ENCODE measurements at regions not wholly inside any gene's neighbourhood (a gene's known extent, or its start where the extent isn't known, plus 50 kb on each side); places are given as distances from the start of the nearest gene placed in this dataset.

DNA sequence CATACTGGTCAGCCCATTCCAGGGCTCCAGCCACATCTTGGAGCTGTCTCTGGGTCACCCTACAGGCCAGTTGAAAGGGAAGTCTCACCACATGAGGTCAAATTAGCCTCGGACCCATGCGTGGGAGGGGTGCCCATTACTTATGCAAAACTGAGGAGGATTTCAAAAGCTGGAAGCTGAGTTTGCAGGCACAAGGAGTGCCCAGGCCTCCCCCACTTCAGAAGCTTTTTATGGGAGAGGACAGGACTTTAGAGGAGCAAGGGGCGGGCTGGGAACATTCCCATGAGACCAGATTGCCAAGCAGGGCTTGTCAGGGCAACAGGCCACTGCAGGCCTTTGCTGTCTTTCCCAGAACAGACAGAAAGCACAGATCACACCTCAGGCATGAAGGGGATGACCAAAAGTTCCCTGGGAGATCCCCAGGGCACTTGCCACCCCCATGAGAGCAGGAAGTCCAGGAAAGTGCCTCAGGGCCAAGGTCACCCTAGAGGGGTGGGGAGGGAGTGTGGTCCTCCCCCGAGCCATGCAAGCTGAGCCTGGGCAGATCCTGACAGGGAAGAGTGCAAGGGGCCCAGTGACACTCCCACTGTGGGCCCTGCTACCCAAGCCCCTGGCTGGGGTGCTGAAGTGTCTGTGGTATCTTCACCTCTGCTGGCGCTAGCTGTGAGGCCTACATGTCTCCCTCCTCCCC, 267.7 kb downstream of the BCL11A start:
- Mint-ChIP-seq H3K36me3 (no peaks in the 10 kb centered on the region), H3K9me3 (no peaks in the 10 kb centered on the region), H3K27ac (no peak overlapping the region)
- no peak for ATAC-seq
- DNase-seq (ENCODE audit: low spot score in 2 of 2), result no peak

DNA sequence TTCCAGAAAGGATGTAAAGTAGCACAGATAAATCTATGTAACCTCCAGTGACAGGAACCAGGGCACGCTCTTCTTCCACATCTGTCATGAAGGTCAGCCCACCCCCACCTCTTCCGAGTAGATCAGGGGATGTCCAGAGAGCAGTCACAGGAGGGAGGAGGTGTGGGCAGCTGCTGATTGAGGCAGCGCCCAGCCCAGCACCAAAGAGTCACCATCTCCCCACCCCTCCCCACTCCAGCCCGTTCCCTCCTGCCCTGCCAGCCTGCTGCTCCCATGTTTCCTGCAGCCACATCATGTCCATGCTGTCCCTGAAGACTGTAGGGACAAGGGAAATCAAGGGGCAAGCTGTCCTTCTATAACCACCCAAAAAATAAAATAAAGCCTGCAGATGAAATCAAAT, 269.8 kb downstream of the BCL11A start:
- Mint-ChIP-seq H3K36me3 (no peaks in the 10 kb centered on the region), H3K9me3 (no peaks in the 10 kb centered on the region), H3K27ac (no peak overlapping the region)
- no peak for DNase-seq (ENCODE audit: low spot score in 2 of 2)
- no peak for ATAC-seq

DNA sequence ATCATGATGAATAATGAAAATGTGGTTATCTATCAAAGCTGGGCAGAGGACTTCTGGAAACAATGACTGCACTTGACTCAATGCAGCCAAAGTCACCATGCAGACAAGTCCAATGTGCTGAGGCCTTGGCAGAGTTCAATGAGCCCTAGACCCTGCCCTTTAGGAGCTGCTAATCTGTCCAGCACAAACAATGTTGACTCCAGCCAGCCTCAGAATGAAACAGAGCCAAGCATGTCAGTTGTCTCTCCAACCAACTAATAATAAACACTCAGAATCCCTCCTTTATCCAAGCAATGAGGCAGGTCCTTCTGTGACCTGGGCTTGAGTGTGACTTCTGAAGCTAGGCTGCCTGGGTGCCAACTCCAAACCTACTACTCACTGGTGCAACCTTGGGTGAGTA, 270.6 kb downstream of the BCL11A start:
- H3K36me3 Mint-ChIP-seq, result no peaks in the 10 kb centered on the region
- DNase-seq (ENCODE audit: low spot score in 2 of 2) (no peak), ATAC-seq (peak in 1 of 2 donors; percentile 5)
- H3K9me3 Mint-ChIP-seq, result no peaks in the 10 kb centered on the region
- H3K27ac Mint-ChIP-seq, result no peak overlapping the region

DNA sequence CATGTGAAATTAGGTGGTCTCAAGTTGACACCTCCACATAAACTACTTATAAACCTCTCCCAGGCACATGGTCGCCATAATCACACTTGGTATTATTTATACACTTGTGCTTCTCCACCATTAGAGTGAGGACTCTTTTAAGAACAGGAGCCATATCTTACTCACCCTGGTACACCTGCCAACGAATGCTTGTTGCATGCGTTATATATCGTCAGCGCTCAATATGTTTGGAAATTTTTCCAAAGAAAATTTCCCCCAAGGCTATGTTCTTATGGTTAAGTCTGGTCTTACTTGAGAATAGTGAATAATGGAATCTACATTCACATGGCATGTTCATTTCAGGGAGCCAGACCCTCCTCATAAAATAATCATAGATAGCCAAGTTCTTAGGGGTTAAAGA, 271.7 kb downstream of the BCL11A start:
- no peak for ATAC-seq
- Mint-ChIP-seq H3K9me3 (no peaks in the 10 kb centered on the region), H3K36me3 (no peaks in the 10 kb centered on the region), H3K27ac (no peak overlapping the region)
- DNase-seq (ENCODE audit: low spot score in 2 of 2), result no peak

DNA sequence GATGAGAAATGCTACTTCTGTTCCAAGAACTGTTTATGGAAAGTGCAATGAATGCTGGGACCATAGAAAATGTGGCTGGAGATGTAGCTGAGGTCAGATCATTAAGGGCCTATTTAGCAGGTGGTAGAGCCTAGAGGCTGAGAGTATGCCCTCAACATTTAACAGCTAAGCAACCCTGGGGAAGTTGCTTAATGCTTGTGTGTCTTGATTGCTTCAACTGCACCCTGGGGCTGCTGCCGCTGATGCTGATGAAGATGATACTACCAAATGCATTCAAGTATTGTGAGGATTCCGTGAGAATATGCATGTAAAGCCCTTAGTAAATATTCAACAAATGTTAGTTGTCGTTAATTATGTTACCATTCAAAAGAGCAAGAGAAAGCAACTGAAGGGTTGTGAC, 273.2 kb downstream of the BCL11A start:
- Mint-ChIP-seq H3K9me3 (peaks cover 0 to 6% of the 10 kb centered on the region in 2 donors), H3K27ac (no peak overlapping the region), H3K36me3 (peaks cover 0 to 4% of the 10 kb centered on the region in 2 donors)
- DNase-seq (ENCODE audit: low spot score in 2 of 2) (no peak), ATAC-seq (no peak)

DNA sequence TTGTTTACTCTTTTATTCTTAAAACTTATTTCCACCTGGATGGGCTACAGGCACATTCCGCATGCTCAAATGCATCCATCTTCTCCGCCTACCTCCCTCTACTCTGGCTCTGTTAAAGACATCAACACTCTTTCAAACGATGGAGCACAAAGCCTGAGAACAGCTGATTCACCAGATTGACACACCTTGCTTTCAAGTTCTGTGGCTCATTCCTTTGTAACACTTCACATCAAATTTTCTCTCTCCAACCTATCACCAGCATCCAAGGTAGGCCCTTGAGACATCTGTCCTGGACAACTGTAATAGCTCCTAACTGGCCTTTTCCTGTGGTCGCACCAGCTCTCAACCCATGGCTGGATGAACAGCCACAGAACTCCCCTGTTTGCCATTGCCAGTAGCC, 274.5 kb downstream of the BCL11A start:
- no peak for DNase-seq (ENCODE audit: low spot score in 2 of 2)
- Mint-ChIP-seq H3K36me3 (peaks cover 0 to 4% of the 10 kb centered on the region in 2 donors), H3K9me3 (peaks cover 0 to 9% of the 10 kb centered on the region in 2 donors), H3K27ac (no peak overlapping the region)
- ATAC-seq, result no peak

DNA sequence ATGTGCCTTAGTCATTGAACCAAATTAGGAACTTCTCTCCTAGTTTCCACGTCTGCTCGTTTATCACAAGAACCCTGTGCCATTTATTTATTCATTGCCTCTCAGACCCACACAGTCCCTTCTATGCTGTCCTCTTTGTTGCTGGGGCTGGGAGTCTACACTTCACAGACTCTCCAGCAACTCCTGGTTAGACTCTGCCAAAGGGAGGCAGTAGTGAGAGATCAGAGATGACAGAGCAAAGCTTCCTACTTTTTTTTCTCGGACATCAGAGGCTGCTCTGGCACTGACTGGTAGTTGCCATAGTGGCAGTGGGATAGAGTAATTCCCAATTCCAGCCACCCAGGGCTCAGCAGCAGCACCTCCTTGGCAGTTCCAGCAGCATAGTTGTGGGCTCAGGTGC, 277.5 kb downstream of the BCL11A start:
- H3K36me3 Mint-ChIP-seq, result peaks cover 0 to 4% of the 10 kb centered on the region in 2 donors
- no peak for DNase-seq (ENCODE audit: low spot score in 2 of 2)
- H3K9me3 Mint-ChIP-seq, result peaks cover 0 to 9% of the 10 kb centered on the region in 2 donors
- ATAC-seq, result no peak
- no peak overlapping the region for H3K27ac Mint-ChIP-seq

DNA sequence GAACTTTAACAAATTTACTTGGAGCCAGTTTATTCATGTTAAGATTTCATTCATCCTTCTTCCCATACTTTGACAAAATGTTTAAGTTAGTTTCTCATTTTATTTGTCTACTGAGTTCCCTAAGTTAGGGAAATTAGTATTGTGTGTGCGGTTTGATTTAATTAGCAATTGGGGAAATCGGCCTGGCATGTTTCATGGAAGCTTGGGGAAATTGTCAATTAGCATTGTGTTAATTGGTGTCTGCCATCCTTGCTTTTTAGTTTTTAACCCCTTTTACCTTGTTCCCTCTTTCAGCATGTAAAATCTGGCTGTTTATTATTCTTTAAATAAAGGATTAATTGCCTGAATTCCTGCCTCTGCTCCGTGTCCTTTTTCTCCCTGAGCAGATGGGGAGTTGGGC, 279.6 kb downstream of the BCL11A start:
- ATAC-seq, result no peak
- peaks cover 0 to 4% of the 10 kb centered on the region in 2 donors for H3K36me3 Mint-ChIP-seq
- H3K27ac Mint-ChIP-seq, result no peak overlapping the region
- peaks cover 0 to 9% of the 10 kb centered on the region in 2 donors for H3K9me3 Mint-ChIP-seq
- no peak for DNase-seq (ENCODE audit: low spot score in 2 of 2)

DNA sequence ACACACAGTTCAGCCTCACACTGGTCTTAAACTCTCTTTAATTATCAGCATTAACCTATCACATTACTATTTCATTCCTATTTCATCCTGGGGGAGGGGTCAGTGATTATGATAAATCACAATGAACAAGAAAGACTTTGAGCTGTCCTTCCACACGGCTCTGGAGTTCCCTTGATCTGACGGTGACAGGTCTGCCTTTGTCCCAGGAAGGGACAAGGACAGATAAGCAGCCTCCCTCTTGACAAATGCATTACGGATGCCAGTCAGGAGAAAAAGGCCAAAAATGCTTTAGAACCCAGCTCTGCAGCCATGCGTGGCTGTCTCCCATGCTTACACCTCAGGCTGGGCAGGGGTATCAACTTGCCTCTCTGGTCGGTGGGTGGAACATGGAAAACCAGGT, 281.7 kb downstream of the BCL11A start:
- Mint-ChIP-seq H3K27ac (no peak overlapping the region), H3K36me3 (peaks cover 0 to 4% of the 10 kb centered on the region in 2 donors), H3K9me3 (peaks cover 0 to 9% of the 10 kb centered on the region in 2 donors)
- ATAC-seq, result no peak
- no peak for DNase-seq (ENCODE audit: low spot score in 2 of 2)

DNA sequence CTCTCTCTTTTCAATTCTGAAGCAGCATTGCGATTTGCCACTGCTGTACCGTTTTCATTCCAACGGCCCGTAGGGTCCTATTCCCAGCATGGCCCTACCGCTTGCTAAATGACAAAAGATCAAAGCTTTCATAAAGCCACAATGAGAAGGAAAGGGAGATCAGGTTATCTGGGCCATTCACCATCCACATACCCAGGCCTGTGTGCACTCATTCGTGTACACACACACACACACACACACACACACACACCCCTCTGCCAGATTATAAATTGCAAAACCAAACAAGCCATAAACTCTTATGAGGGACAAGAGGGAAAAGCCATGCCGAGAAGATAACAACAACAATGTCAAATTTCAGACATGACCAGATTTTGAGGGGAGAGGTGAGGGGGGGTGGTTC, 282.3 kb downstream of the BCL11A start:
- Mint-ChIP-seq H3K9me3 (peaks cover 0 to 8% of the 10 kb centered on the region in 2 donors), H3K36me3 (no peaks in the 10 kb centered on the region), H3K27ac (no peak overlapping the region)
- DNase-seq (ENCODE audit: low spot score in 2 of 2), result no peak
- no peak for ATAC-seq

DNA sequence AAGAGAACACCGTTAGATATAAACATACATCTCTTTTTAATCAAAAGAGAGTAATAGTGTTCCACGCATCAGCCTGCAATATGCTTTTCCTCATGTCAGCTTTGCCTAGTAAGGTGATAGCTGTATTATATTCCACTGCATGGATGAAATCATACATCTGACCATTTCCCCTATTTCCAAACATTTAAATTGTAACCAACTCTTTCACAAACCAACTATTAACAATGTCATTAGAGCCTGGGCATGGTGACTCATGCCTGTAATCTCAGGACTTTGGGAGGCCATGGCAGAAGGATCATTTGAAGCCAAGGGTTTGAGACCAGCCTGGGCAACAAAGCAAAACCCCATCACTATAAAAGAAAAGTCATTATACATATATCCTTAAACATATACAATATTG, 284.8 kb downstream of the BCL11A start:
- DNase-seq (ENCODE audit: low spot score in 2 of 2) (no peak), ATAC-seq (no peak)
- H3K27ac Mint-ChIP-seq, result no peak overlapping the region
- H3K36me3 Mint-ChIP-seq, result no peaks in the 10 kb centered on the region
- H3K9me3 Mint-ChIP-seq, result peaks cover 4 to 12% of the 10 kb centered on the region in 2 donors

DNA sequence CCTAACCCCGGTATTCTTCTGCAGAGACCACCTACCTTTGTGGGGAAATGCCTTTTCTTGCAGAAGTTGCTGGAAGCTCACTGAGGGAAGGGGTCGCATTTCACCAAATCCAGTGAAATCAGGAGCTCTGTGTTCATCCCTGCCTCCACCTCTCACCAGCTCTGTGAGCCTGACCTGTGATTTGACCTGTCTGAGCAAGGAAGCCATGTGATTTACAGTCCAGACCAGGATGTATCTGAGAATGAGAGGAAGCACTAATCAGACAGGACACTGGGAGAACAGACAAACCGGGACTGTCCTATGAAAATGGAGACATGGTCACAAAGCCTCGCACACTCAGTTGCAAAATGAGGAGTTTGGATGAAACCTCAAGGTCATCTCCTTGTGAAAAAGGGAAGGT, 285.4 kb downstream of the BCL11A start:
- Mint-ChIP-seq H3K9me3 (peaks cover 4 to 12% of the 10 kb centered on the region in 2 donors), H3K36me3 (no peaks in the 10 kb centered on the region), H3K27ac (no peak overlapping the region)
- DNase-seq (ENCODE audit: low spot score in 2 of 2), result no peak
- ATAC-seq, result no peak

DNA sequence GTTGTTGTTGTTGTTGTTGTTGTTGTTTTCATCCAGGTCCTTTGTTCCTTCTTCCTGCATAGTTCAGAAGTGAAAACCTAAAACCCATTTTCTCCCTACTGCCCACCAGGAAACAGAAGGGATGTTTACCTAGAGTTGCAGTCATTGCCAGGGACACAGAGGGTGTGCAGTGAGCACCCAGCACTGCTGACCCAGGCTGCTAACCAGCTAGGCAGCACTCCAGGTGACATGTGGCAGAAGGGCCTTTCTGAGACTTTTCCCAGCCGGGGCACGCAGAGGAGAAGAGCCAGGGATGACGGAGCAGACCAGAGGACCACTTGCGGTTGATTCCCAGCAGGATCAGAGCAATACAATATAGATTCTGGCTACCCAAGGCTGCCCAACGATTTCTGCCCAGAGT, 286.3 kb downstream of the BCL11A start:
- ATAC-seq (no peak), DNase-seq (ENCODE audit: low spot score in 2 of 2) (no peak)
- H3K36me3 Mint-ChIP-seq, result no peaks in the 10 kb centered on the region
- H3K9me3 Mint-ChIP-seq, result peaks cover 4 to 12% of the 10 kb centered on the region in 2 donors
- H3K27ac Mint-ChIP-seq, result no peak overlapping the region

DNA sequence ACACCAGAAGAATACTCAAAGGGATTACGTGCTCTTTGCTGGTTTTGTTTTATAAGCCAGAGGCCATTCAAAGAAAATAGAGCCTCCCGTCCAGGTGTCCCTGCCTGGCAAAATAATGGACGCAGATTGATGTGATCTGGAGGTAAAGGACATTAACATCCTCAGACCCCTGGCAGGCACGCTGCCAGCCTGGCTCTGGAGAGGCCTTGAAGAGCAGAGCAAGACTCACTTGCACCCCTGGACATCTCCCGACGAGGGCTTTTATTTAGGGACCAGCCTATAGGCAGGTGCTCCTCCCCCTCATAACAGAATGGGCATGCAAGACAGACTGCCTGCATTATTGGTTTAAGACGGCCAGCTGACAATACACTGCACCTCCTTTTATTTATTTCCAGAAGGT, 291.3 kb downstream of the BCL11A start:
- DNase-seq (ENCODE audit: low spot score in 2 of 2), result no peak
- ATAC-seq, result no peak
- no peak overlapping the region for H3K27ac Mint-ChIP-seq
- no peaks in the 10 kb centered on the region for H3K36me3 Mint-ChIP-seq
- H3K9me3 Mint-ChIP-seq, result peaks cover 4 to 12% of the 10 kb centered on the region in 2 donors

DNA sequence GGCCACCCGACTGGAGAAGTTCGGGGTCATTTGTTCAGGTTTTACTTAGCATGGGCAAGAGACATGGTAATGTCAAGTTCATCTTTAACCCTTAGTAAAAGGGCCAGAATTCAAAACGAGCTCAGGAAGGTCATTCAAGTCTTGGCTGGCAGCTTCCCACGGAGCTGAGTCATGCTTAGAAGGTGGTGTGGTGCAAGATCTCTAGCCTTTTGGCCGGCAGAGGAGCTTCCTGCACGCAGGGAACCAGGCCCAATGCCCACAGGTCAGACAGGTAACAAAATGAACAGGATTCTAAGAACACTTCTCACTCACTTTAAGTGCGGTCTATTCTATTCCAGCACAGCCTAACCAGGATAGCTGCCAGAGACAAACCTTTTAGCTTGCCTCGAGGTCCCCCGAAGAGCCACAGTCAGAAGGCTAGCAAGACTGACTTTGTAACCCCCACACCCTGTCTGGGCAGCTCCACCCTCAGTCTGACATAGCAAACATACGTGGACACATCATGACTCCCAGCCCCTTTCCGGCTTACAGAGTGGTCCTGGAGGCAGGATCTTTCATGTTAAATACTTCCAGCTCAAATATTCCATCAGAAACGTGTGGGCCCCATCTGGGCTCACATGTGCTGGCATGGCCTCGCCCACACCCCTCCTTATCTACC, 292.7 kb downstream of the BCL11A start:
- H3K27ac Mint-ChIP-seq, result no peak overlapping the region
- no peaks in the 10 kb centered on the region for H3K36me3 Mint-ChIP-seq
- DNase-seq (ENCODE audit: low spot score in 2 of 2) (no peak), ATAC-seq (no peak)
- H3K9me3 Mint-ChIP-seq, result peaks cover 4 to 8% of the 10 kb centered on the region in 2 donors

DNA sequence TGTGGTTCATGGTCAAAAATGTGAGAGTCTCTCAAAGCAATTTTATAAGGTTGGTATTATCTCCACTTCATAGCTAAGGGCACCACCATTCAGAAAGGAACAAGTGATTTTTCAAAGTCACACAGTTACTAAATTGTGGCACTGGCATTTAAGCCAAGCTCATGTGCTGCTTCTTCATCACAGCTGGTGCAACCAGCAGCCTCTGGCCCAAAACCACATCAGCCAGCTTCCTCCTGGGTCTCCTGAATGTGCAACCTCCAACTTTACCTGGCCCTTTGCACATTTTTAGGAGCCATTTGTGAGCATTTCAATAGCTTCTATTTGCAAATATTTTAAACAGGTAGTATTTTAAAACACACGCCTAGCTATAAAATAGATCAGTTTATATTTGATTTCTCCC, 293.7 kb downstream of the BCL11A start:
- Mint-ChIP-seq H3K36me3 (no peaks in the 10 kb centered on the region), H3K27ac (no peak overlapping the region), H3K9me3 (peaks cover 4% of the 10 kb centered on the region in 2 donors)
- ATAC-seq (no peak), DNase-seq (ENCODE audit: low spot score in 2 of 2) (no peak)

DNA sequence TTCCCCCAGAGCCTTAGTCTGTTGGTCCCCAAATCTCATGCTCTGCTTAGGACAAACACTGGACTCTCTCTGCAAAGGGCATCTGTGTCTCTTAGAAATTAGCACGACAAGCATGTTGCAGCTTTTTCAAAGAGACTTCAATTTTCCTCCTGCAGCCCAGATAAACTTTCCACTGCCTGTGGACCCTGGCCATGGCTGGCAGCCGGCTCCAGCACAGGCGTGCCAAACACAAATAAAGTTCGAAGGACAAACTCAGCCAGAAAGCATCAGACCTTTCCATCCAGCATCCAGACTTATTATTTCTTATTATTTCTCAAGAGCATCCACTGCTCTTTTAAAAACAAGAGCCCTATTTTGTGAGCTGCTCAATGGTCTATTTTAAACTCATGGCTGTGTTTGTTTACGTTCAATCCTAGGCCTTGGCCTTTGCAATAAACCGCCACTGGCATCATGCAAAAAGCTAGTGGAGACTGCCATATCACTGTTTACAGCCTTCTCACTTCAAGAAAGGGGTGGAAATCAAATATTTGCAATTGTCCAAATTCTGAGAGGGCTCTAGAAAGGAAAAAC, 300.8 kb downstream of the BCL11A start:
- H3K27ac Mint-ChIP-seq, result no peak overlapping the region
- DNase-seq (ENCODE audit: low spot score in 2 of 2), result no peak
- no peaks in the 10 kb centered on the region for H3K9me3 Mint-ChIP-seq
- no peaks in the 10 kb centered on the region for H3K36me3 Mint-ChIP-seq
- no peak for ATAC-seq

DNA sequence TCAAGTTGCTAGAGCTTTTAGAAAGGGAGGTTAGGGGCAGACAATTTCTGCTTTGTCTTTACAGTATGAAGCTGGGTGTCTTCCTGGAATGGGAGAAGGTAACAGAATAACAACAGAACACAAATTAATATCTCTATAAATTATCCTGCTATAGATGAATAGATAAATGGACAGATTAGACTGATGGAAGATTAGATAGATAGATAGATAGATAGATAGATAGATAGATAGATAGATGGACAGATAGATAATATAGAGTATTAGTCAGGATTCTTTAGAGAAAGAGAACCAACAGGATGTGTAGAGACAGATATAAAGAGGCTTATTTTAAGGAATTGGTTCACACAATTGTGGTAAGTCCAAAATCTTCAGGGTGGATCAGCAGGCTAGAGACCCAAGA, 302.2 kb downstream of the BCL11A start:
- ATAC-seq, result no peak
- no peak overlapping the region for H3K27ac Mint-ChIP-seq
- no peaks in the 10 kb centered on the region for H3K9me3 Mint-ChIP-seq
- DNase-seq (ENCODE audit: low spot score in 2 of 2), result no peak
- H3K36me3 Mint-ChIP-seq, result no peaks in the 10 kb centered on the region
